H9 (cell line): ENCODE measurements at regions not wholly inside any gene's neighbourhood (a gene's known extent, or its start where the extent isn't known, plus 50 kb on each side); places are given as distances from the start of the nearest gene placed in this dataset.

Experiments
- DNase-seq: peaks from one replicate; pipeline ENCODE4 v3.0.0-alpha.2; 2017
- H2AFZ ChIP-seq: one replicate; pipeline ENCODE4 v1.6.1; 2013; ENCODE audit warnings: mild to moderate bottlenecking, low read length, control low read depth, moderate library complexity
- H2AK5ac ChIP-seq: 2 replicates; pipeline ENCODE4 v1.6.1; 2013; ENCODE audit warnings: low read length, control low read depth, mixed read lengths; ENCODE audit not compliant: insufficient read length
- H2BK120ac ChIP-seq: one replicate; pipeline ENCODE4 v1.6.1; 2013; ENCODE audit warnings: low read depth, mild to moderate bottlenecking, low read length, control low read depth, inconsistent platforms; ENCODE audit not compliant: poor library complexity, severe bottlenecking
- H2BK12ac ChIP-seq: 2 replicates; pipeline ENCODE4 v1.6.1; 2013; ENCODE audit warnings: low read length, control low read depth, mixed read lengths, low read depth; ENCODE audit not compliant: insufficient read length
- H2BK15ac ChIP-seq: 2 replicates; pipeline ENCODE4 v1.6.1; 2013; ENCODE audit warnings: low read depth, low read length, control low read depth
- H2BK20ac ChIP-seq: one replicate; pipeline ENCODE4 v1.6.1; 2013; ENCODE audit warnings: low read depth, mild to moderate bottlenecking, low read length, control low read depth, inconsistent platforms; ENCODE audit not compliant: poor library complexity, severe bottlenecking
- H2BK5ac ChIP-seq: 2 replicates; pipeline ENCODE4 v1.6.1; 2013; ENCODE audit warnings: low read length, control low read depth, mixed read lengths; ENCODE audit not compliant: insufficient read length
- H3K14ac ChIP-seq: 2 replicates; pipeline ENCODE4 v1.6.1; 2013; ENCODE audit warnings: low read length, control low read depth; ENCODE audit not compliant: insufficient read depth
- H3K18ac ChIP-seq: 2 replicates; pipeline ENCODE4 v1.6.1; 2013; ENCODE audit warnings: low read depth, mild to moderate bottlenecking, mixed read lengths, low read length, control low read depth; ENCODE audit not compliant: insufficient read length
- H3K23ac ChIP-seq: 2 replicates; pipeline ENCODE4 v1.6.1; 2013; ENCODE audit warnings: low read length, control low read depth, mixed read lengths, low read depth; ENCODE audit not compliant: insufficient read length
- H3K23me2 ChIP-seq: 2 replicates; pipeline ENCODE4 v1.6.1; 2013; ENCODE audit warnings: low read depth, mild to moderate bottlenecking, mixed read lengths, low read length, control low read depth; ENCODE audit not compliant: insufficient read length, poor library complexity, severe bottlenecking
- H3K27ac ChIP-seq: 2 replicates; pipeline ENCODE4 v1.5.1; 2013; ENCODE audit warnings: low read length, control low read depth, mixed read lengths, low read depth; ENCODE audit not compliant: insufficient read length
- H3K27me3 ChIP-seq: 2 replicates; pipeline ENCODE4 v1.6.1; 2013; ENCODE audit warnings: low read length, control low read depth, inconsistent platforms; ENCODE audit not compliant: insufficient read depth
- H3K4ac ChIP-seq: 2 replicates; pipeline ENCODE4 v1.6.1; 2013; ENCODE audit warnings: low read depth, mild to moderate bottlenecking, control low read depth, inconsistent platforms, low read length, moderate library complexity
- H3K4me1 ChIP-seq: 2 replicates; pipeline ENCODE4 v1.6.1; 2013; ENCODE audit warnings: low read length, control low read depth, inconsistent platforms; ENCODE audit not compliant: insufficient read depth
- H3K4me2 ChIP-seq: 2 replicates; pipeline ENCODE4 v1.6.1; 2013; ENCODE audit warnings: low read length, control low read depth, mixed read lengths; ENCODE audit not compliant: insufficient read length, insufficient read depth
- H3K56ac ChIP-seq: 2 replicates; pipeline ENCODE4 v1.6.1; 2013; ENCODE audit warnings: low read depth, mild to moderate bottlenecking, mixed read lengths, low read length, control low read depth; ENCODE audit not compliant: insufficient read length
- H3K79me1 ChIP-seq: 2 replicates; pipeline ENCODE4 v1.6.1; 2013; ENCODE audit warnings: low read depth, mild to moderate bottlenecking, moderate library complexity, low read length, control low read depth, inconsistent platforms; ENCODE audit not compliant: insufficient read depth, poor library complexity, severe bottlenecking
- H3K79me2 ChIP-seq: 2 replicates; pipeline ENCODE4 v1.6.1; 2013; ENCODE audit warnings: low read length, control low read depth, inconsistent platforms; ENCODE audit not compliant: insufficient read depth
- H3K9ac ChIP-seq: 2 replicates; pipeline ENCODE4 v1.6.1; 2013; ENCODE audit warnings: low read length, control low read depth, mixed read lengths; ENCODE audit not compliant: insufficient read length; ENCODE audit errors: extremely low read depth
- H3K9me3 ChIP-seq: one replicate; pipeline ENCODE4 v1.6.1; 2013; ENCODE audit warnings: low read depth, low read length, inconsistent platforms; ENCODE audit not compliant: control insufficient read depth
- H3T11ph ChIP-seq: one replicate; pipeline ENCODE4 v1.6.1; 2013; ENCODE audit warnings: mild to moderate bottlenecking, low read length, control low read depth, inconsistent platforms
- H4K20me1 ChIP-seq: one replicate; pipeline ENCODE4 v1.6.1; 2013; ENCODE audit not compliant: control insufficient read depth, insufficient read length, insufficient read depth
- H4K5ac ChIP-seq: 2 replicates; pipeline ENCODE4 v1.6.1; 2013; ENCODE audit warnings: low read depth, mild to moderate bottlenecking, mixed read lengths, low read length, control low read depth; ENCODE audit not compliant: insufficient read length
- H4K8ac ChIP-seq: replicated peaks from 2 replicates; pipeline ENCODE4 v1.6.1; 2013; ENCODE audit warnings: low read length, control low read depth, mixed read lengths, low read depth; ENCODE audit not compliant: insufficient read length
- H4K91ac ChIP-seq: 2 replicates; pipeline ENCODE4 v1.6.1; 2013; ENCODE audit warnings: low read depth, mild to moderate bottlenecking, moderate library complexity, mixed read lengths, low read length, control low read depth; ENCODE audit not compliant: insufficient read length
- H3K27ac Mint-ChIP-seq, 3 experiments: 2 replicates in 2 of 3; 3 replicates in 1 of 3; pipeline ENCODE4 v1.8.0; 2020 to 2021; ENCODE audit warnings: mixed read lengths in 3 of 3, mild to moderate bottlenecking in 1 of 3, moderate library complexity in 1 of 3
- H3K27me3 Mint-ChIP-seq: 2 replicates; pipeline ENCODE4 v1.8.0; 2021; ENCODE audit warnings: low read depth, mild to moderate bottlenecking, moderate library complexity, mixed read lengths
- H3K36me3 Mint-ChIP-seq, 3 experiments: 2 replicates in 2 of 3; 3 replicates in 1 of 3; pipeline ENCODE4 v1.8.0; 2020 to 2021; ENCODE audit warnings: low read depth in 3 of 3, mixed read lengths in 3 of 3; ENCODE audit not compliant: insufficient read depth in 1 of 3
- H3K4me1 Mint-ChIP-seq, 2 experiments: 2 replicates each; pipeline ENCODE4 v1.8.0; 2020; ENCODE audit warnings: mixed read lengths in 2 of 2
- H3K4me3 Mint-ChIP-seq, 2 experiments: 2 replicates in 1 of 2; 3 replicates in 1 of 2; pipeline ENCODE4 v1.8.0; 2020 to 2021; ENCODE audit warnings: mild to moderate bottlenecking in 2 of 2, mixed read lengths in 2 of 2, moderate library complexity in 1 of 2
- H3K9me3 Mint-ChIP-seq, 2 experiments: 2 replicates in 1 of 2; 3 replicates in 1 of 2; pipeline ENCODE4 v1.8.0; 2020; ENCODE audit warnings: mild to moderate bottlenecking in 2 of 2, mixed read lengths in 2 of 2, moderate library complexity in 1 of 2
- CTCF ChIP-seq: fragments of 200-600 bp; sonication (generic); conservative IDR thresholded peaks from 3 replicates; pipeline ENCODE4 v1.8.0; 2021; ENCODE audit warnings: antibody characterized with exemption, mild to moderate bottlenecking
- WGBS: extraction: QIAGEN DNeasy Blood & Tissue Kit; methylation state at CpG from one replicate; pipeline ENCODE4 v1.1.7; 2013; ENCODE audit warnings: missing lambda C conversion rate, low lambda C conversion rate, mixed read lengths; ENCODE audit not compliant: insufficient read length; ENCODE audit errors: extremely low coverage; 5-methylcytosine and 5-hydroxymethylcytosine counted together

GRCh38 chr2:2902547-2903281 lies 474.9 kb downstream of the EIPR1 start:
- Mint-ChIP-seq H3K27me3 (peaks cover 5% of the 10 kb centered on the region), H3K27ac (0 out of 7 replicates have a peak overlapping the region, but pooled peaks of 1 of the 3 experiments have one; percentile 6), H3K36me3 (peaks cover 0 to 3% (median 0%) of the 10 kb centered on the region in 3 experiments; a peak in 2 of 7 replicates), H3K4me1 (peaks cover 2 to 14% of the 10 kb centered on the region in 2 experiments; a peak in 2 of 4 replicates), H3K4me3 (no peak overlapping the region), H3K9me3 (peaks cover 0 to 3% of the 10 kb centered on the region in 2 experiments; a peak in 2 of 5 replicates)
- no peak overlapping the region for H4K91ac ChIP-seq
- H3K27me3 ChIP-seq: no peaks in the 10 kb centered on the region
- TF ChIP-seq CTCF: peak; percentile 12; the same call in 1 of the 3 replicates
- no peak overlapping the region for H3K56ac ChIP-seq
- H3K9me3 ChIP-seq: no peaks in the 10 kb centered on the region
- DNase-seq: no peak
- no peak overlapping the region for H4K5ac ChIP-seq
- H3K14ac ChIP-seq: no peak overlapping the region
- no peaks in the 10 kb centered on the region for H4K20me1 ChIP-seq
- no peak overlapping the region for H3K9ac ChIP-seq
- H3T11ph ChIP-seq: no peak overlapping the region
- H3K79me2 ChIP-seq: no peaks in the 10 kb centered on the region
- no peak overlapping the region for H2BK15ac ChIP-seq
- WGBS: no CpG with 5 or more reads among the region's 8 CpGs
- H3K79me1 ChIP-seq: no peaks in the 10 kb centered on the region
- H3K4ac ChIP-seq: no peak overlapping the region
- no peak overlapping the region for H2AFZ ChIP-seq
- H2BK120ac ChIP-seq: no peak overlapping the region
- H3K4me2 ChIP-seq: no peak overlapping the region
- H2BK20ac ChIP-seq: no peak overlapping the region
- H3K4me1 ChIP-seq: no peaks in the 10 kb centered on the region
- no peak overlapping the region for H2AK5ac ChIP-seq
- no peak overlapping the region for H4K8ac ChIP-seq
- no peak overlapping the region for H3K23ac ChIP-seq
- peak overlapping the region; percentile 11 for H3K18ac ChIP-seq
- H3K27ac ChIP-seq: no peak overlapping the region
- no peak overlapping the region for H2BK5ac ChIP-seq
- no peaks in the 10 kb centered on the region for H3K23me2 ChIP-seq
- H2BK12ac ChIP-seq: no peak overlapping the region
